ENCODE measurements at regions not wholly inside any gene's neighbourhood (a gene's known extent, or its start where the extent isn't known, plus 50 kb on each side); places are given as distances from the start of the nearest gene placed in this dataset.

- no peak for TF ChIP-seq ZNF219 (CRISPR knock-in tag; IDR thresholded peaks at IDR 0.05; ENCODE audit: borderline replicate concordance)
- TF ChIP-seq RELA (CRISPR knock-in tag; IDR thresholded peaks at IDR 0.05; ENCODE audit: borderline replicate concordance) = no peak
- no peak for TF ChIP-seq FOXP1 (CRISPR knock-in tag; IDR thresholded peaks at IDR 0.05; ENCODE audit: borderline replicate concordance)
- no peak for TF ChIP-seq JUN (CRISPR knock-in tag; IDR thresholded peaks at IDR 0.05)
- no peak for TF ChIP-seq CREB1 (CRISPR knock-in tag; IDR thresholded peaks at IDR 0.05)
These were observed 190.6 kb upstream of the NTM start for GRCh38 chr11:131179836-131180235.
